ENCODE measurements at regions not wholly inside any gene's neighbourhood (a gene's known extent, or its start where the extent isn't known, plus 50 kb on each side); places are given as distances from the start of the nearest gene placed in this dataset.

- no peak for DNase-seq (ENCODE audit: low spot score)
Observed at GRCh38 chr6:113301651-113302050, 555.5 kb upstream of the MARCKS start.

GRCh38 chr6:113304116-113304515 is 553.0 kb upstream of the MARCKS start:
- no peak for DNase-seq (ENCODE audit: low spot score)

- no peak for DNase-seq (ENCODE audit: low spot score)
Observed at GRCh38 chr6:113306552-113307145, 550.5 kb upstream of the MARCKS start.

- no peak for DNase-seq (ENCODE audit: low spot score)
Observed at GRCh38 chr6:113308266-113308665, 548.9 kb upstream of the MARCKS start.

- no peak for DNase-seq (ENCODE audit: low spot score)
Observed at GRCh38 chr6:113313841-113314240, 543.3 kb upstream of the MARCKS start.

GRCh38 chr6:113315165-113315564 is 542.0 kb upstream of the MARCKS start:
- no peak for DNase-seq (ENCODE audit: low spot score)

- DNase-seq (ENCODE audit: low spot score): no peak
Observed at GRCh38 chr6:113315879-113316278, 541.3 kb upstream of the MARCKS start.

- no peak for DNase-seq (ENCODE audit: low spot score)
Observed at GRCh38 chr6:113317442-113317841, 539.7 kb upstream of the MARCKS start.

- DNase-seq (ENCODE audit: low spot score): no peak
Observed at GRCh38 chr6:113317891-113318574, 539.1 kb upstream of the MARCKS start.

GRCh38 chr6:113318575-113318917 is 538.6 kb upstream of the MARCKS start:
- no peak for DNase-seq (ENCODE audit: low spot score)

- DNase-seq (ENCODE audit: low spot score): no peak
Observed at GRCh38 chr6:113320653-113321052, 536.5 kb upstream of the MARCKS start.

GRCh38 chr6:113326781-113327180 is 530.4 kb upstream of the MARCKS start:
- DNase-seq (ENCODE audit: low spot score): no peak

- no peak for DNase-seq (ENCODE audit: low spot score)
Observed at GRCh38 chr6:113328886-113329381, 528.2 kb upstream of the MARCKS start.

- DNase-seq (ENCODE audit: low spot score): no peak
Observed at GRCh38 chr6:113329942-113330635, 527.1 kb upstream of the MARCKS start.

GRCh38 chr6:113330636-113330946 is 526.6 kb upstream of the MARCKS start:
- DNase-seq (ENCODE audit: low spot score): no peak

GRCh38 chr6:113331021-113331420 is 526.1 kb upstream of the MARCKS start:
- DNase-seq (ENCODE audit: low spot score): no peak

GRCh38 chr6:113338644-113339043 is 518.5 kb upstream of the MARCKS start:
- DNase-seq (ENCODE audit: low spot score): no peak

- DNase-seq (ENCODE audit: low spot score): no peak
Observed at GRCh38 chr6:113339209-113339608, 517.9 kb upstream of the MARCKS start.

GRCh38 chr6:113340371-113340770 is 516.8 kb upstream of the MARCKS start:
- DNase-seq (ENCODE audit: low spot score): no peak

- DNase-seq (ENCODE audit: low spot score): no peak
Observed at GRCh38 chr6:113343940-113344339, 513.2 kb upstream of the MARCKS start.

GRCh38 chr6:113344969-113345368 is 512.2 kb upstream of the MARCKS start:
- no peak for DNase-seq (ENCODE audit: low spot score)

- DNase-seq (ENCODE audit: low spot score): no peak
Observed at GRCh38 chr6:113347436-113347835, 509.7 kb upstream of the MARCKS start.

GRCh38 chr6:113350461-113350860 is 506.7 kb upstream of the MARCKS start:
- no peak for DNase-seq (ENCODE audit: low spot score)
